H9 (cell line): ENCODE measurements at regions not wholly inside any gene's neighbourhood (a gene's known extent, or its start where the extent isn't known, plus 50 kb on each side); places are given as distances from the start of the nearest gene placed in this dataset.

ENCODE experiments used
- DNase-seq: peaks from one replicate; pipeline ENCODE4 v3.0.0-alpha.2; 2017
- H2AFZ ChIP-seq: one replicate; pipeline ENCODE4 v1.6.1; 2013; ENCODE audit warnings: mild to moderate bottlenecking, low read length, control low read depth, moderate library complexity
- H2AK5ac ChIP-seq: 2 replicates; pipeline ENCODE4 v1.6.1; 2013; ENCODE audit warnings: low read length, control low read depth, mixed read lengths; ENCODE audit not compliant: insufficient read length
- H2BK120ac ChIP-seq: one replicate; pipeline ENCODE4 v1.6.1; 2013; ENCODE audit warnings: low read depth, mild to moderate bottlenecking, low read length, control low read depth, inconsistent platforms; ENCODE audit not compliant: poor library complexity, severe bottlenecking
- H2BK12ac ChIP-seq: 2 replicates; pipeline ENCODE4 v1.6.1; 2013; ENCODE audit warnings: low read length, control low read depth, mixed read lengths, low read depth; ENCODE audit not compliant: insufficient read length
- H2BK15ac ChIP-seq: 2 replicates; pipeline ENCODE4 v1.6.1; 2013; ENCODE audit warnings: low read depth, low read length, control low read depth
- H2BK20ac ChIP-seq: one replicate; pipeline ENCODE4 v1.6.1; 2013; ENCODE audit warnings: low read depth, mild to moderate bottlenecking, low read length, control low read depth, inconsistent platforms; ENCODE audit not compliant: poor library complexity, severe bottlenecking
- H2BK5ac ChIP-seq: 2 replicates; pipeline ENCODE4 v1.6.1; 2013; ENCODE audit warnings: low read length, control low read depth, mixed read lengths; ENCODE audit not compliant: insufficient read length
- H3K14ac ChIP-seq: 2 replicates; pipeline ENCODE4 v1.6.1; 2013; ENCODE audit warnings: low read length, control low read depth; ENCODE audit not compliant: insufficient read depth
- H3K18ac ChIP-seq: 2 replicates; pipeline ENCODE4 v1.6.1; 2013; ENCODE audit warnings: low read depth, mild to moderate bottlenecking, mixed read lengths, low read length, control low read depth; ENCODE audit not compliant: insufficient read length
- H3K23ac ChIP-seq: 2 replicates; pipeline ENCODE4 v1.6.1; 2013; ENCODE audit warnings: low read length, control low read depth, mixed read lengths, low read depth; ENCODE audit not compliant: insufficient read length
- H3K23me2 ChIP-seq: 2 replicates; pipeline ENCODE4 v1.6.1; 2013; ENCODE audit warnings: low read depth, mild to moderate bottlenecking, mixed read lengths, low read length, control low read depth; ENCODE audit not compliant: insufficient read length, poor library complexity, severe bottlenecking
- H3K27ac ChIP-seq: 2 replicates; pipeline ENCODE4 v1.5.1; 2013; ENCODE audit warnings: low read length, control low read depth, mixed read lengths, low read depth; ENCODE audit not compliant: insufficient read length
- H3K27me3 ChIP-seq: 2 replicates; pipeline ENCODE4 v1.6.1; 2013; ENCODE audit warnings: low read length, control low read depth, inconsistent platforms; ENCODE audit not compliant: insufficient read depth
- H3K4ac ChIP-seq: 2 replicates; pipeline ENCODE4 v1.6.1; 2013; ENCODE audit warnings: low read depth, mild to moderate bottlenecking, control low read depth, inconsistent platforms, low read length, moderate library complexity
- H3K4me1 ChIP-seq: 2 replicates; pipeline ENCODE4 v1.6.1; 2013; ENCODE audit warnings: low read length, control low read depth, inconsistent platforms; ENCODE audit not compliant: insufficient read depth
- H3K4me2 ChIP-seq: 2 replicates; pipeline ENCODE4 v1.6.1; 2013; ENCODE audit warnings: low read length, control low read depth, mixed read lengths; ENCODE audit not compliant: insufficient read length, insufficient read depth
- H3K56ac ChIP-seq: 2 replicates; pipeline ENCODE4 v1.6.1; 2013; ENCODE audit warnings: low read depth, mild to moderate bottlenecking, mixed read lengths, low read length, control low read depth; ENCODE audit not compliant: insufficient read length
- H3K79me1 ChIP-seq: 2 replicates; pipeline ENCODE4 v1.6.1; 2013; ENCODE audit warnings: low read depth, mild to moderate bottlenecking, moderate library complexity, low read length, control low read depth, inconsistent platforms; ENCODE audit not compliant: insufficient read depth, poor library complexity, severe bottlenecking
- H3K79me2 ChIP-seq: 2 replicates; pipeline ENCODE4 v1.6.1; 2013; ENCODE audit warnings: low read length, control low read depth, inconsistent platforms; ENCODE audit not compliant: insufficient read depth
- H3K9ac ChIP-seq: 2 replicates; pipeline ENCODE4 v1.6.1; 2013; ENCODE audit warnings: low read length, control low read depth, mixed read lengths; ENCODE audit not compliant: insufficient read length; ENCODE audit errors: extremely low read depth
- H3K9me3 ChIP-seq: one replicate; pipeline ENCODE4 v1.6.1; 2013; ENCODE audit warnings: low read depth, low read length, inconsistent platforms; ENCODE audit not compliant: control insufficient read depth
- H3T11ph ChIP-seq: one replicate; pipeline ENCODE4 v1.6.1; 2013; ENCODE audit warnings: mild to moderate bottlenecking, low read length, control low read depth, inconsistent platforms
- H4K20me1 ChIP-seq: one replicate; pipeline ENCODE4 v1.6.1; 2013; ENCODE audit not compliant: control insufficient read depth, insufficient read length, insufficient read depth
- H4K5ac ChIP-seq: 2 replicates; pipeline ENCODE4 v1.6.1; 2013; ENCODE audit warnings: low read depth, mild to moderate bottlenecking, mixed read lengths, low read length, control low read depth; ENCODE audit not compliant: insufficient read length
- H4K8ac ChIP-seq: replicated peaks from 2 replicates; pipeline ENCODE4 v1.6.1; 2013; ENCODE audit warnings: low read length, control low read depth, mixed read lengths, low read depth; ENCODE audit not compliant: insufficient read length
- H4K91ac ChIP-seq: 2 replicates; pipeline ENCODE4 v1.6.1; 2013; ENCODE audit warnings: low read depth, mild to moderate bottlenecking, moderate library complexity, mixed read lengths, low read length, control low read depth; ENCODE audit not compliant: insufficient read length
- H3K27ac Mint-ChIP-seq, 3 experiments: 2 replicates in 2 of 3; 3 replicates in 1 of 3; pipeline ENCODE4 v1.8.0; 2020 to 2021; ENCODE audit warnings: mixed read lengths in 3 of 3, mild to moderate bottlenecking in 1 of 3, moderate library complexity in 1 of 3
- H3K27me3 Mint-ChIP-seq: 2 replicates; pipeline ENCODE4 v1.8.0; 2021; ENCODE audit warnings: low read depth, mild to moderate bottlenecking, moderate library complexity, mixed read lengths
- H3K36me3 Mint-ChIP-seq, 3 experiments: 2 replicates in 2 of 3; 3 replicates in 1 of 3; pipeline ENCODE4 v1.8.0; 2020 to 2021; ENCODE audit warnings: low read depth in 3 of 3, mixed read lengths in 3 of 3; ENCODE audit not compliant: insufficient read depth in 1 of 3
- H3K4me1 Mint-ChIP-seq, 2 experiments: 2 replicates each; pipeline ENCODE4 v1.8.0; 2020; ENCODE audit warnings: mixed read lengths in 2 of 2
- H3K4me3 Mint-ChIP-seq, 2 experiments: 2 replicates in 1 of 2; 3 replicates in 1 of 2; pipeline ENCODE4 v1.8.0; 2020 to 2021; ENCODE audit warnings: mild to moderate bottlenecking in 2 of 2, mixed read lengths in 2 of 2, moderate library complexity in 1 of 2
- H3K9me3 Mint-ChIP-seq, 2 experiments: 2 replicates in 1 of 2; 3 replicates in 1 of 2; pipeline ENCODE4 v1.8.0; 2020; ENCODE audit warnings: mild to moderate bottlenecking in 2 of 2, mixed read lengths in 2 of 2, moderate library complexity in 1 of 2
- CTCF ChIP-seq: fragments of 200-600 bp; sonication (generic); conservative IDR thresholded peaks from 3 replicates; pipeline ENCODE4 v1.8.0; 2021; ENCODE audit warnings: antibody characterized with exemption, mild to moderate bottlenecking
- WGBS: extraction: QIAGEN DNeasy Blood & Tissue Kit; methylation state at CpG from one replicate; pipeline ENCODE4 v1.1.7; 2013; ENCODE audit warnings: missing lambda C conversion rate, low lambda C conversion rate, mixed read lengths; ENCODE audit not compliant: insufficient read length; ENCODE audit errors: extremely low coverage; 5-methylcytosine and 5-hydroxymethylcytosine counted together

- H3K4me1 ChIP-seq, result no peaks in the 10 kb centered on the region
- H4K91ac ChIP-seq, result no peak overlapping the region
- WGBS, result no CpG with 5 or more reads among the region's 2 CpGs
- no peak for DNase-seq
- H4K8ac ChIP-seq, result no peak overlapping the region
- H3K4ac ChIP-seq, result no peak overlapping the region
- no peaks in the 10 kb centered on the region for H3K9me3 ChIP-seq
- H3K79me1 ChIP-seq, result no peaks in the 10 kb centered on the region
- no peak overlapping the region for H3K56ac ChIP-seq
- H3T11ph ChIP-seq, result no peak overlapping the region
- no peak overlapping the region for H2BK15ac ChIP-seq
- no peak overlapping the region for H3K18ac ChIP-seq
- H3K9me3 Mint-ChIP-seq, result peaks cover 4 to 16% of the 10 kb centered on the region in 2 experiments; a peak in 4 of 5 replicates
- H2BK5ac ChIP-seq, result no peak overlapping the region
- no peak overlapping the region for H2BK12ac ChIP-seq
- H3K27ac ChIP-seq, result no peak overlapping the region
- H4K5ac ChIP-seq, result no peak overlapping the region
- no peaks in the 10 kb centered on the region for H3K4me1 Mint-ChIP-seq
- no peak overlapping the region for H2BK20ac ChIP-seq
- H2BK120ac ChIP-seq, result no peak overlapping the region
- H3K9ac ChIP-seq, result no peak overlapping the region
- no peak overlapping the region for H3K14ac ChIP-seq
- TF ChIP-seq CTCF, result no peak
- no peak overlapping the region for H3K4me3 Mint-ChIP-seq
- H3K79me2 ChIP-seq, result no peaks in the 10 kb centered on the region
- peaks cover 8 to 11% (median 11%) of the 10 kb centered on the region in 3 experiments; a peak in 6 of 7 replicates for H3K36me3 Mint-ChIP-seq
- H3K27ac Mint-ChIP-seq, result no peak overlapping the region
- no peak overlapping the region for H2AFZ ChIP-seq
- H2AK5ac ChIP-seq, result no peak overlapping the region
- no peaks in the 10 kb centered on the region; the same call in none of the 2 replicates for H3K27me3 Mint-ChIP-seq
- H3K23ac ChIP-seq, result no peak overlapping the region
- no peaks in the 10 kb centered on the region for H3K27me3 ChIP-seq
- H4K20me1 ChIP-seq, result no peaks in the 10 kb centered on the region
- H3K4me2 ChIP-seq, result no peak overlapping the region
- no peaks in the 10 kb centered on the region for H3K23me2 ChIP-seq
Measured at GRCh38 chr2:52356556-52356955, 1324.6 kb upstream of the NRXN1 start.
